ENCODE measurements at regions not wholly inside any gene's neighbourhood (a gene's known extent, or its start where the extent isn't known, plus 50 kb on each side); places are given as distances from the start of the nearest gene placed in this dataset.
"Not testable (repeated sequence)": the region's sequence is repeated elsewhere in the genome, so short reads cannot be mapped to it uniquely, and the experiment has no call there.

DNA sequence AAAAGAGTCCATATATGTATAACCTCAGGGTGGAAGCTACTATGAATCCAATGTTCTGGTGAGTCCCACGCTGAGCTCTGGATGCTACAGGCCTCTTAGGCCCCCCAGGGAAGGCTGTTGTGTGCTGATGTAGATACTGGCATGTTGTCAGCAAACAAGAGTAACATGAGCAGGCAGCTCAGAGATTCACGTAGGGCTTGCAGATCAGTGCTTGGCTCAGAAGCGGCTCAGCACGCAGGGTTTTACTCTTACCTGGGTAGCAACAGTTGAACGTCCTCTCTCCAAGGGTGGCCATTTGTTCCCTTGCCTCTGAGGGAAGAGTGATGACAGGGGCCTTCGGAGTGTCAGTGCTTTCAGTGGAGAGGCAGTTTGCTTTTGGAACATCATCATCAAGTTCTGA is 93.4 kb downstream of the ZFP64 start:
- DNase-seq, result no peak

DNA sequence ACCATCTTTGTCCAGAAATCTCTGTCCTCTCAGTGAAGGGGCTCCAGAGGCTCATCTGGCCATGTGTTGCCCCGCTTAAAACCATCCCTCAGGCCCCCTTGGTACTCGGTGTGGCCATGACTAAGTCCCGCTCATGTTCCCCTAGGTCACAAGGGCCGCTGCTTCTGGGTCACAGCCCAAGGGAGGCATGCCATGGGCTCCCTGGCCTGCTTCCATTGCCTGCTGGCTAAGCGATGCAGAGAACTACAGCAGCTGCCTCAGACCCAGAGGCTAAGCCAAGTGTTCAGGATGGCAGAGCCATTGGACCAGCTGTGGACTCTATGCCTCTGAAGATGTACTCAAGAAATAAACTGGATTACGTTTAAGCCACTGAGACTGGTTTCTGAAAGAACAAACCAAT is 95.5 kb downstream of the ZFP64 start:
- no peak for DNase-seq

DNA sequence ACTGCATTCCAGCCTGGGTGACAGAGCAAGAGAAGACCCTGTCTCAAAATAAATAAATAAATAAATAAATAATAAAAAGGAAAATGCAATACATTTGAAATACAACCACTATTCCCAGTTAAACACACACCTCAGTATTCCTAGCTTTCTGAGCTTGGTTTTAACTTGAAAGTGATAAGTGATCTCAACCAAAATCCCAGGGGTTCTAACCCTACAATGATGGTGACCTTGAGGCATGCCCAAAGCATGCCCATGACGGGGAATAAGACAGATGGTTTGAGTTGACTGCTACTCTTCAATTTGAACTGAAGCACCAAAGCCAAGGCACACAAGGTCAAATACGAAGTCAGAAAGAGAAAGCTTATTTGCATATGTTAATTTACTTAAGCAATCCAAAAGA is 96.9 kb downstream of the ZFP64 start:
- no peak for DNase-seq

DNA sequence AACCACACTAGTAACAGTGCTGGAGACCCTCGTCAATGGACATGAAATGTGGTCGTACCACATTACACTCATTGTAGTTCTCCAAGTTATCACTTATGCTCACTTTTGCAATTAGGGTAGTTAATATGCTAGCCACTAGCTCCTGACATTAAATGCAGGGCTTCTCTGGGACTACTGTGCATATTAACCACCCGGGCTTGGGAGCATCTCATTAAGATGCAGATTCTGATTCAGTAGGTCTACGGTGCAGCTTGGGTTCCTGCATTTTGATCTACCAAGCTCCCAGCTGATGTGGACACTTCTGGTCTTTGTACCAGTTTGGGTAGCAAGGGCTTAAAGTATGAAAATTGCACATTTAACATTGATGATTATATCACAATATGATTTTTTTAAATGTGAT is 98.0 kb downstream of the ZFP64 start:
- DNase-seq, result no peak

DNA sequence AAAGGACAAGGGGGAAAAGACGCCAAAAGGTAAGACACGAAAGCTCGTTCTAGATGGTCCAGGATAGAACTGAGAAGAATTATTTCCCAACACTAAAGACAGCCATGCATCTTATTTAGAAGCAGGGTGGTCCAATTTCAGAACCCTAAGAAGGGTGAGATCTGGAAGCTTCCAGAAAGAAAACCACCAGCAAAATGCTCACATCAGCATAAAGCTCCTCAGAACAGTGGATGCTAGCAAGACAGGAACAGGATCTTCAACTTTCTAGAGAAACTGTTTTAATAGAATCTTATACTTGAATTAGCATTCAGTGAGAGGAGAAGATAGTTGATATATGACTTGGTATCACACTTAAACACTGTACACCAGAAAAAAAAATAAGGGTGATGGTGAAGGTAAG is 101.5 kb downstream of the ZFP64 start:
- DNase-seq, result no peak

DNA sequence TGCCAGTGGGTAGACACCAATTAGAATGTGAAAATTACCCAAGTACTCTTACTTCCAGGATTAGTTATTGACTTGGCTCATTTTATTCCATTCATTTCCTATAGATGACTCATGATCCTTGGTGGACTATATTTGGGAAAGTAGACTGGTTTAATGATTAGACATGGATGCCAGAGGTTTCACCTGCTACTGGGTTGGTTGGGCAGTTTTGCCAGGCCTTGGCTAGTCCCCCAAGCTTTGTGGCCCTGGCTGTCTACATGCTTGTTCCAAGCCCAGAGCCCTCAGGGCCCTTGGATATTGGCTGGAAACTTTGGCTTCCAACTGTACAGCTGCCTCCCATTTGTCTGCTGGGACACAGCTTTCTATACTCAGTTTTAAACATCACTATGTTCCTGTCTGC is 104.1 kb downstream of the ZFP64 start:
- DNase-seq, result no peak

DNA sequence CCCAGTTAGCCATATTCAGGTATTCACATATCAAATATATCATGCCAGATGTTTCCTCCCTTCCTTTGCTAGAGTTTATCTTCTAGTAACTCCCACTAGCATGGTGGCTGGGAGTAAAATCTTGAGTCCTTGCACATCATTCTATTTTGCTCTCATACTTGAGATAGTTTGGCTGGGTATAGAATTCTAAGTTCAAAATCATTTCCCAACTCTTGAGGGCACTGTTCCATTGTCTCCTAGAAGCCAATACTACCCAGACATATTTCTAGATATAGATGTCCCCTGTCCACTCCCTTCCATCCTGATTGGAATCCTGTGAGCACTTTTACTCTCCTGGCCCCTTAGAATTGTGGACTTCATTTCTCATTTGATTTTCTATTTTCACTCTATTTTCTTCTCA is 104.7 kb downstream of the ZFP64 start:
- no peak for DNase-seq

DNA sequence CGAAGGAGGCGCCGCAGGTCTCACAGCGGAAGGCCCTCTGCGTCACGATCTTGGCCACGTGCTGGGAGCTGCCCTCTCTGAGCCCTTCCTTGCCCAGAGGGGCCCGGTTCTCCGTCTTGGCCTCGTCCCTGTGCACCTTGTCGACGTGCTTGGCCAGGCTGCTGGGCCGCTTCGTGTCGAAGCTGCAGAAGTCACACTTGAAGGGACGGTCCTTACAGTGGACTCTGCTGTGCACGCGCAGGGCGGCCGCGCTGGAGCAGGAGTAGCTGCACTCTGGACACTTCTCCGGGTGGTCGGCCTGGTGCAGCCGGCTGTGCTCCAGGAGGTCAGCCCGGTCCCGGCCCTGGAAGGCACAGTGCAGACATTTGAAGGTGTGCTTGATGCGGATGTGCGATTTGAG is 106.9 kb downstream of the ZFP64 start:
- no peak for DNase-seq

DNA sequence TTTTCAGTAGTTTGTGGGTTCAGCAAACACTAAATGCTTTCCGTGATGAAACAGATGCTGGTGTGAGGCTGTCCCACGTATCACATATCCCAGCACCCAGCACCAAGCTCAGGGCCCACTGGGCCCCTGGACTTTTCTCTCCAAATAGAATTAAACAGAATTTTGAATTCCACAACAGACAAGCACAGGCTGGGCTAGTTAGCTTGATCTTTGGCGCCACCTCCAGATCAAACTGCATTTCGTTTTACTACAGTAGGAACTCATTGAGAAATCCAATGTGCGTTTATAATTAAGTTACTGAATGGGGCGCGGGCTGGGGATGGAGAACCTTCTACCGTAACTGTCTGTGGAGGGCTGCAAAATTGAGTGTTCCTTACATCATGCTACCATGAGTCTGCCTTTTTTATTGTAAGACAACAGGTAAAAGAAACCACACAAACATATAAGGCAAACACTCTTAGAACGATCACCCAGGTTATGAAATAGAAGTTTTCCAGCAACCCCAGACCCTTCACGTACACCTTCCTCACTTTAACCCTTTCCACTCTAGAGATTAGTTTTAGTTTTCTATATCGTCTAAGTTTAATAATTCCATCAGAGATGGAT is 107.8 kb downstream of the ZFP64 start:
- DNase-seq, result peak; percentile 21

DNA sequence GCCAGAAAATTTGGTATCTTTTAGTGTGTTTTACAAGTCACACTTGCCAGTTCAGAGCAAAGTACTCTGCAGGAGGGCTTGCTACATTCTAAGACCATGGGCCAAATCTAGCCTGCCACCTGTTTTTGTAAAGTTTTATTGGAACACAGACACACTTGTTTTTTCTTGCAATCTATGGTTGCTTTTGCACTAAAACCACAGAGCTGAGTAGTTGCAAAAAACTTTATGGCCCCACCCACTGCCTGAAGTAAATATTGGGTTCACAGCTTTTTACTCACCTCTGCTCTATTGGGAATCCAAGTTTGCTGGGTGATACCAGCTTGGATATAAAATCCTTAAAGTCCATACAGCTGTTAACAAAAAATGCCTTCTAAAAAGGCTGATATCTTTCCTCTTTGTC is 109.0 kb downstream of the ZFP64 start:
- no peak for DNase-seq

DNA sequence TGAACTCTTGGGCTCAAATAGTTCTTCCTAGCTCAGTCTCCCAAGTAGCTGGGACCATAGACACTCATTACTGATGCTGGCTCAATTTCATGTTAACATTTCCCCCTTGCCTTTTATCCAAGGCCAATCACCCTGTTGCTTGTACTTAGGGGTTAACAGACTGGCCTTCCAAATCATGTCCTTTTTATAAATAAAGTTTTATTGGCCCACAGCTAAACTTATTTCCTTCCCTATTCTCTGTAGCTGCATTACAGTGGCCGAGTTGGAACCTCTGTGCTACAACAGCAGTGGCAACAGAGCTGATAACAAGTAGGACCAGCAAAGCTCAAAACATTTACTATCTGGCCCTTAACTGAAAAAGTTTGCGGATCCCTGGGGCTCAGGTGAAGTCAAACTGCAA is 109.8 kb downstream of the ZFP64 start:
- DNase-seq, result no peak

DNA sequence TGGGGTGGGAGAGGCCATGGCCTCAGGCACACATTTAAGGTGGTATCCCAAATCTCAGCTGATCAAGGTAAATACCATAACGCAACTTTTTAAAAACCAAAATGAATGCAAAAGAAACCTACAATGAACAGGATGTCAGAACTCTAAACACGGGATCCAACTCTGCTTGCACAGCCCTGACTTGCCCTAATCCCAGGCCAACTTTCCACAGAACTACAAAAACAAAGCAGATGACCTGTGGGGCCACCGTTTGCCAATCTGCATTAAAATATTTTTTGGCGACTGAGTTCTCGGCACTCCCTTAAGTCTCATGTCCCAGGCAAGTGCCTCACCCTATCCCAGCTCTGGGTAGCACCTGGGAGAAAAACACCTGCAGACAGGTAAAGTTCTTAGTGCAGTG is 110.5 kb downstream of the ZFP64 start:
- DNase-seq, result no peak

DNA sequence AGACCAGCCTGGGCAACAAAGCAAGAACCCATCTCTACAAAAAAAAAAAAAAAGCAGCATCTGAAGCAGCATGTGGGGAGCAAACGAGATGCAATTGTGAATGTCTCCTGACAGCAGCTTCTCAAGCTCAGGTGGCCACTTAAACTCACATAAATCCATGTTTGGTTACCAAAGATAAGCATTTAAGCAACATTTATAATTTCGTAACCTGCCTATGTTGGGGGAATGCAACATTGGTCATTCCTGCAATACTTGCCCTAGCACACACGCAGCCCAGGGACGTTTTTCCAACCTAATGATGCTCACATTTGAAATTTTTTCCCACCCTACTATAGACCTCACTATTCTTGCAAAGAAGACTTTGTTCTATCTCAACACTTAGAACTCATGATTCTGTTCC is 113.3 kb downstream of the ZFP64 start:
- DNase-seq, result no peak

DNA sequence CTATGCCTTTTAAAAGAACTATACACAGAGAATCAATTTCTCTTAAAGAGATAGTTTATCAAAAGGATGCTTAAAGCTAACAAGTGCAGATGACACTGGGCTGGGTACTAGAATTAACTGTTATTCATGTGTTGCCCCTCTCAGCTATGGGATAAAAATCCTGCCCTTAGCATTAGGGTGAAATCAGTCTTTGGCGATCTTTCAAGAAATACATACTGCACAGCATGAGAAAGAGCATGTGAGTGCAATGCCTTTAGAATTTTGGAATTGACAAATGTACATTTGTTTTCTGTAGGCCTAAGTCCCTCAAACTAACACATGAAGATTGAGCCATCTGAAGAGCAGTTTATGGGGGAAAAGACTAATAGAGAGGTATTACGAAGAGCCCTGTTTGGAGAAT is 115.4 kb downstream of the ZFP64 start:
- no peak for DNase-seq

DNA sequence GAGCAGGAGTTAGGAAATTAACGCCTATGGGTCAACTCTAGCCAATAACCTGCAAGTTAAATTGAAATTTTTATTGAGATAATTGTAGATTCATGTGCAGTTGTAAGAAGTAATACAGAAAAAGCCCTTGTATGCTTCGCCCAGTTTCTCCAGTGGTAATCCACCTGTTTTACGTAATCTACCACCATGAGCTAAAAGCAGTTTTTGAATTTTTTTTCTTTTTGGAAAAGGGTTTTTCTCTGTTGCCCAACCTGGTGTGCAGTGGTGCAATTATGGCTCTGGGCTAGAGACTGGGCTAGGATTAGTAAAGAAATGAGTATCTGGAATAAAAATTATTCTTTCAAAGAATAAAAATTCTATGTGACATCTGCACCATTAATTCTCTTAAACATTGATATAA is 116.2 kb downstream of the ZFP64 start:
- DNase-seq, result no peak

DNA sequence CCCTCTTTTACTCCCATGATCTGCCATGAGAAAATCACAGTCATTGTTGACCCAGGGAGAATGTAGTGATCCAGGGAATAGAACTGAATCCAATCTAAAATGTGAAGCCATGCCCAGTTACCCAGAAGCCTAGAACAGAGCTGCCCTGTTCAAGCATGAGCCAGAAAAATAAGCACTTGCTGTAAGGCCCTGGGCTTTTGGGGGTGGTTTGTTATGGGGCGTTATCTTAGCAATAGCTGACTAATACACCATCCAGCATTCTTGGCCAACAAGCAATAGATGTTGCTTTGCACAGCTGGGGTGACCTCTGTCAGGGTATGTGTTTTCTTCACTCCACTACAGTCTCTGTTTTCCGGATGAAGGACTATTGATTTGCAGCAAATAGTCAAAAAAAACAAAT is 120.4 kb downstream of the ZFP64 start:
- no peak for DNase-seq

DNA sequence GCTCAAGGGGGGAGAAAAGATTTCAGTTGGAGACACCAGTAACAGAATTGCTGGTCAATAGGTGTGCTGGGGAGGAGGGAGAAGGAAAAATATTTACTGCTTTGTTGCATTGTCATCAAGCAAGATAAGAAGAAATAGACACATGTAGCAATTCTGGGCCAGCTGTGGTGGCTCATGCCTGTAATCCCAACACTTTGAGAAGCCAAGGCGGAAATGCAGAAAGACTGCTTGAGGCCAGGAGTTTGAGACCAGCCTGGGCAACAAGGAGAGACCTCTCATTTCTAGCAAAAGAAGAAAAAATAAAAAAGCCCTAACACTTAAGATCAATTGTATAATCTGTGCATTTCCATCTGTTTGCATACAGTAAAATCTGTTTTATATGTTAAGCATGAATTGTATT is 126.6 kb downstream of the ZFP64 start:
- DNase-seq, result no peak

DNA sequence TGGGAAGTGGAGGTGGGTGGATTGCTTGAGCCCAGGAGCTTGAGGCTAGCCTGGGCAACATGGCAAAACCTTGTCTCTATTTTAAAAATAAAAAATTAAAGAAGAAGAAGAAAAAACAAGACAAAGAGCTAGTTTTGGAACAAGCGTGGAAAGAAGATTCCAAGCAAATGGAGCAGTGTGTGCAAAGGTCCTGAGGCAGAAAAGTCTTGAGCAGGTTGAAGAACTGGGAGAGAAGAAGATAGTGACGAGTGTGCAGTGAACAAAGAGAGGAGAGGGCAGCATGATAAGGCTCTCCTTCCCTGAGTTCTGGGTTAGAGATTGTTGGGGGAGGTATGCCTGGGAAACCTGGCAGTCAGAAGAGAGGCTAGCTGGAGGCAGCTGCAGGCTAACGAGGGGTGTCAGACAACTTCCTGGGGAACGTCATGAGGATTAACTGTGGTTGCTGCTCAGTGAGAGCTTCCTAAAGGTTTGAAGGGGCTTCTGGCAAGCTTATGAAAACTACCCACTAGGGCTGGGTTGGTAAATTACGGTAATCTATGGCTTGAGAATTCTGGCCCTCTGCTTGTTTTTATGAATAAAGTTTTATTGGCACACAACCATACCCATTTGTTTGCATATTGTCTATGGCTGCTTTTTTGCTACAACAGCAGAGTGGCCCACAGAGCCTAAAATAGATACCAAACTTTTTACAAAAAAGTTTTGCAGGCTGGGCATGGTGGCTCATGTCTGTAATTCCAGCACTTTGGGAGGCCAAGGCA is 128.9 kb downstream of the ZFP64 start:
- DNase-seq, result no peak

DNA sequence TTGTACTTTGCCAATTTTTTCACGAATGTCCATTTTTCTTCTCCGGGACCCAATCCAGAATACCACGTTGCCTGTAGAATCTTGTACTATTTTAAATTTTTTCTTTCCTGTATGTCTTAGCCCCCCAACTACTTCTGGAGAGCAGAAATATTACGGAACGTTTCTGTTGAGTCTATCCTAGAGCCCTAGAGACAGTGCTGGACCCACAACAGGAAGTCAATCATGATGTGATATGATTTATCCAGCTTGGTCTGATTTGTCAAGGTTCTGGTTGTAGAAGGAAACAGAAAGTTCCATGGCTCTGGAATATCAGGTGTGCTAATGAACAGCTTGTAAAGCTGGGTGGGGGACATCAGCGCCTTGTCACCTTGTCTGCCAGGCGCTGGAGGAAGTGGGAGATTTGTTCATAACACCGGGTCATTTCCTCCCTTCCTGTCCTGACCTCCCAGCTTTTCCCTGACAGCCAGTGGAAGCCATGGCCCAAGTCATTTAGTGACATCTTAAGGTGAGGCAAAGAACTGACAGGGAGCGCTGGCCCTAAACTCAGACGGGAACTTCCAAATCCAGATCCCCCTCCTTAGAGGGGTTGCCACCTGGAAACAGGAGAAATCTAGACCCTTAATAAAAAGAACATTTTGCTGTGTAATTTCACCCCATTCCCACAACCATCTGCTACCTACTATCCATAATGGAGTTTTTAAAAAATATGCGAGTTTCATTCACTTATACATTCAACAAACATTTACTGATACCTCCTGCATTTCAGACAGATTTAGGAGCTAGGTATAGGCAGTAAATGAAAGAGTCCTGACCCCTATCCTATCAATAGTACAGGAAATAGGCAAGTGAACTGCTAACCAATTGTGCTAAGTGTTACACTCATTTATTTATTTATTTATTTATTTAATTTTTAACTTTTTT is 130.5 kb downstream of the ZFP64 start:
- DNase-seq, result no peak

DNA sequence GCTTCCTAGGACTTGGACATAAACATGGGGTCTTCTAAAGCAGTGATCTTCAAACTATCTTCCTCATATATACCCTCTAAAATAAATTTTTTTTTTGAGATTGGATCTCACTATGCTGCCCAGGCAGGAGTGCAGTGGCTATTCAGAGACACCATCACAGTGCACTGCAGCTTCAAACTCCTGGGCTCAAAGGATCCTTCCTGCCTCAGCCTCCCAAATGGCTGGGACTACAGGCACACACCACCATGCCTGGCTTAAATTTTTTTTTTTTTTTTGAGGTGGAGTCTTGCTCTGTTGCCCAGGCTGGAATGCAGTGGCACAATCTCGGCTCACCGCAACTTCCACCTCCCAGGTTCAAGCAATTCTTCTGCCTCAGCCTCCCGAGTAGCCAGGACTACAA is 134.4 kb downstream of the ZFP64 start:
- DNase-seq, result not testable (repeated sequence)

DNA sequence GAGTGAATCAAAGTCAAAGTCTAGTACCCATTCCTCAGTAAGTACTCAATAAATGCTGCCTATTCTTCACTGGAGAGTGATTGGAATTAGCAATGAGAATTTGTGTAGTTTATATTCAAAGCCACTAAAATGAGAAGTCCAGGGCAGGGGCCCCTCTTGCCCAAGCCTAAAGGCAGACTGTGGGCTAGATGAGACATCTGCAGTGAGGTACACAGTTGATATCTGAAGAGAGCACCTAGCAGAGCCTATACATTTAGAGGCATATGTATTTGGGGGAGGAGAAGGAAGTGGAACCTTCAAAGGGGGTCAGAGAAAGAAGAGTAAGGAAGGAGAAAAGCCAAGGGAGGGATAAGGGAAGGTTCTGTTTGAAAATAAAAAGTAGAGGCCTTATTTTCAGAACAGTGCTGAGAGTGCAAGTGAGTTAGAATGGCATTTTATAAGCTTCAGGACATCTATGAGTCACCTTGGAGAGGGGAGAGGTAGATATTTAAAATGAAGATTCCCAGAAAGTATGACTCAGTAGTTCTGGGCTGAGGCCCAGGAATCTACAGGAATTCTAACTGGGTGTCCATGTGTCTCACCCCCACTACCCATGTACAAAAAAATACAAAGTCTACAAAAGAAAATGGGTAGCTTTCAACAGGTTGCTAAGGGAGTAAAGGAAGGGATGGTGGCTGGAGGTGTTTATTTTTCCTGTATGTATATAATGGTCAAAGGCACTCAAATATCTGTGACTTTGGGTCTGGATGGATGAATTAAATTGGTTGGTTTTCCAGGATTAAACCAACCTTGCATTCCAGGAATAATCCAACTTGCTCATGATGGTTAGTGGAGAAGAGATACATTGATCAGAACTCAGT is 135.1 kb downstream of the ZFP64 start:
- no peak for DNase-seq

DNA sequence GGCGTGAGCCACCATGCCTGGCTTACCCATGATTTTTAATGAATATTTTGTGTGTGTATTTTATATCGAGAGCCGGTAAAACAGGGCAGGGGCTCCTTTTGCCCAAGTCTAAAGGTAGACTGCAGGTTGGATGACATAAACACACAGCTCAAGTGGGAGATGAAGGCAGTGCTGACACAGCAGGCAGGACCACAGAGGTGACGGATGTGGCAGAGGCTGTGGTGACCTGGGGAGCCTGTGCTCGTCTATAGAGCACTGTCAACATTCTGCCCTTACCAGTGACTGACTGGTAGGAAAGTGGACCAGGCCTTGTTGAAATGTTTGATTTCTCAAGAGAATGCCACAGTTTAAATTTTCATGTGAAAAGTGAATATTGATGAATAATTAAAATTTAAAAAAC is 137.5 kb downstream of the ZFP64 start:
- DNase-seq, result no peak
